ENCODE measurements at regions not wholly inside any gene's neighbourhood (a gene's known extent, or its start where the extent isn't known, plus 50 kb on each side); places are given as distances from the start of the nearest gene placed in this dataset.

GRCh38 chrX:145178268-145178667, 69.0 kb upstream of the SPANXN1 start:
- no peak for DNase-seq

GRCh38 chrX:145190801-145191389, 56.4 kb upstream of the SPANXN1 start:
- DNase-seq, result peak; percentile 0
